Tibial nerve (tissue), 4 donors: ENCODE measurements at regions not wholly inside any gene's neighbourhood (a gene's known extent, or its start where the extent isn't known, plus 50 kb on each side); places are given as distances from the start of the nearest gene placed in this dataset.

Experiments
- CTCF ChIP-seq, 5 experiments: fragments of 200-600 bp in 3 of 5; fragments of 450-650 bp in 2 of 5; sonication (generic) in 3 of 5; IDR thresholded peaks; one replicate each; pipeline ENCODE4 v1.5.1; 2016 to 2019; ENCODE audit warnings: antibody characterized with exemption in 5 of 5, mild to moderate bottlenecking in 3 of 5, moderate library complexity in 2 of 5
- EP300 ChIP-seq, 2 donors: sonication (generic); formaldehyde crosslinking; IDR thresholded peaks; one replicate each; pipeline ENCODE4 v1.6.1; 2017; ENCODE audit warnings: antibody characterized with exemption in 2 of 2, mild to moderate bottlenecking in 1 of 2
- POLR2A ChIP-seq, 2 donors: fragments of 450-650 bp; IDR thresholded peaks; one replicate each; pipeline ENCODE4 v1.6.1; 2017; ENCODE audit warnings: antibody characterized with exemption in 2 of 2, mild to moderate bottlenecking in 2 of 2, moderate library complexity in 2 of 2

- TF ChIP-seq CTCF (IDR thresholded peaks at IDR 0.05) (no peak), POLR2A (IDR thresholded peaks at IDR 0.05) (no peak), EP300 (IDR thresholded peaks at IDR 0.05) (no peak)
Measured at GRCh38 chr11:81792416-81792815, 941.2 kb downstream of the FAM181B start.
